Rectal smooth muscle tissue (tissue), 1 donor: ENCODE measurements at regions not wholly inside any gene's neighbourhood (a gene's known extent, or its start where the extent isn't known, plus 50 kb on each side); places are given as distances from the start of the nearest gene placed in this dataset.
"Not testable (repeated sequence)": the region's sequence is repeated elsewhere in the genome, so short reads cannot be mapped to it uniquely, and the experiment has no call there.

Experiments used
- H3K27ac ChIP-seq: one replicate; pipeline ENCODE4 v1.7.0; 2013; ENCODE audit warnings: low read depth, low read length, inconsistent platforms
- H3K27me3 ChIP-seq: one replicate; pipeline ENCODE4 v1.7.0; 2013; ENCODE audit warnings: low read length; ENCODE audit not compliant: control insufficient read depth, insufficient read depth
- H3K36me3 ChIP-seq: one replicate; pipeline ENCODE4 v1.7.0; 2013; ENCODE audit warnings: low read length; ENCODE audit not compliant: control insufficient read depth, insufficient read depth
- H3K4me1 ChIP-seq: one replicate; pipeline ENCODE4 v1.7.0; 2013; ENCODE audit warnings: low read length; ENCODE audit not compliant: control insufficient read depth, insufficient read depth
- H3K4me3 ChIP-seq: one replicate; pipeline ENCODE4 v1.7.0; 2013; ENCODE audit warnings: low read length
- H3K9ac ChIP-seq: one replicate; pipeline ENCODE4 v1.7.0; 2013; ENCODE audit warnings: low read length

- H3K4me1 ChIP-seq, H3K9ac ChIP-seq, H3K27ac ChIP-seq, H3K4me3 ChIP-seq, H3K36me3 ChIP-seq, H3K27me3 ChIP-seq: not testable (repeated sequence)
Observed at GRCh38 chr3:195999176-195999575, 82.7 kb downstream of the TFRC start.

GRCh38 chr3:195996314-195996713 is 85.6 kb downstream of the TFRC start:
- not testable (repeated sequence) for H3K4me3 ChIP-seq, H3K9ac ChIP-seq, H3K36me3 ChIP-seq, H3K4me1 ChIP-seq, H3K27ac ChIP-seq, H3K27me3 ChIP-seq

- H3K27ac ChIP-seq, H3K4me1 ChIP-seq, H3K27me3 ChIP-seq, H3K4me3 ChIP-seq, H3K36me3 ChIP-seq, H3K9ac ChIP-seq: not testable (repeated sequence)
Observed at GRCh38 chr3:195994343-195994742, 86.0 kb upstream of the TNK2 start.

DNA sequence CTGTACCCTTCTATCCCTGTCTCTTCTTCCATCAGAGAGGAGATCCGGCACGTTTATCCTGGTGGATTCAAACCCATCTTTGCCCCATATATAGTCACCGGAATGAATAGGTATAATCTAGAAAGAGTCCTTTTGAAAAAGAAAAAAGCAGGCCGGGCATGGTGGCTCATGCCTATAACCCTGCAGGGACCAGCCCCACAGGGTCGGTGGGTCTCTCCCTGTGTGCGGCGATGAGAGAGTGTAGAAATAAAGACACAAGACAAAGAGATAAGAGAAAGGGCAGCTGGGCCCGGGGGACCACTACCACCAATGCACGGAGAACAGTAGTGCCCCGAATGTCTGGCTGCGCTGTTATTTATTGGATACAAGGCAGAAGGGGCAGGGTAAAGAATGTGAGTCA is 85.3 kb upstream of the TNK2 start:
- not testable (repeated sequence) for H3K36me3 ChIP-seq, H3K4me1 ChIP-seq, H3K9ac ChIP-seq, H3K27ac ChIP-seq, H3K27me3 ChIP-seq, H3K4me3 ChIP-seq

DNA sequence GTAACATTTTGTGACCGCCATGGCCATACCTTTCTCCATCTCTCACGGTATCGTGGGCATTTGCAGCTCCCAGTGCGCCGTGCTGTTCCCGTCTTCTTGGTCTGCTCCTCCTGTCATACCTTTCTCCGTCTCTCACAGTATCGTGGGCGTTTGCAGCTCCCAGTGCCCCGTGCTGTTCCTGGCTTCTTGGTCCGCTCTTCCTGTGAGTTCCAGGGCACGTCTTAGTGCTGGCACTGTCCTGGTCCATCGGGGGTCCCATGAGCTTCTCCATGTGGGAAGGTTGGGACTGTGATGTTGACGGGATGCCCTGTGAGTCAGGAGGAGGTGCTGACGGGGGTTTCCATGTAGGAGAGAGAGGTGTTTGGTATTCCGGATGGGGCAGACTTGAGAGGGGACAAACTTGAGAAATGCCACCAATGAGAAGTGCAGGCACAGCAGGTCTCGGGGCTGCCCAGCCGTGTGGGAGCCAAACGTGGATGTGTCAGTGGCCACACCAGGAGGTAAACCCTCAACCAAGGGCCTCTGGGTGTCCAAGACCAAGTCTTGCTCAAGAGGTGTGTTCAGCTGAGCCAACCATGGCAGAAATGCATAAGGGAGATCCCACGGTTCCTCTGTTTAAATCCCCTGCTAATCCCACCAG is 84.7 kb upstream of the TNK2 start:
- not testable (repeated sequence) for H3K9ac ChIP-seq, H3K4me3 ChIP-seq, H3K27me3 ChIP-seq, H3K4me1 ChIP-seq, H3K36me3 ChIP-seq, H3K27ac ChIP-seq

GRCh38 chr3:195991986-195992385 is 83.6 kb upstream of the TNK2 start:
- not testable (repeated sequence) for H3K4me3 ChIP-seq, H3K4me1 ChIP-seq, H3K27me3 ChIP-seq, H3K9ac ChIP-seq, H3K27ac ChIP-seq, H3K36me3 ChIP-seq

- H3K4me1 ChIP-seq, H3K27ac ChIP-seq, H3K4me3 ChIP-seq, H3K36me3 ChIP-seq, H3K27me3 ChIP-seq, H3K9ac ChIP-seq: not testable (repeated sequence)
Observed at GRCh38 chr3:195991243-195991642, 82.9 kb upstream of the TNK2 start.

DNA sequence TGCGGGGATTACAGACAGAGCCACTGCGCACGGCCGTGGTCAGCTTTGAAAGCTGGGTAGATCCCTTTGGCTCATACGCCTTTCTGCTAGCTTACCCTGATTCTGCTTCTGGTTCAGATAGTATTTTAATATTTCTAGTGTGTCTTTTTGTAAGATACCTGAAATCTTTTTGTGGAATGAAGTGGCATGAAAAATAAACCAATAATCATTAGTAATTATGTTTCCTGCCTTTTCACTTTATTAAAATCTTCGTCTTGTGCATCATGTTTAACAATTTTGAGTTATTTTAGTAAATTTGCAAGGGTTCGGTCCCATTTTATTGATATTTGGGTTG is 82.5 kb upstream of the TNK2 start:
- H3K4me1 ChIP-seq, H3K36me3 ChIP-seq, H3K9ac ChIP-seq, H3K27me3 ChIP-seq: not testable (repeated sequence)
- peak overlapping the region; percentile 63 for H3K27ac ChIP-seq
- H3K4me3 ChIP-seq = peak overlapping the region; percentile 65

- H3K27me3 ChIP-seq, H3K4me1 ChIP-seq, H3K36me3 ChIP-seq, H3K9ac ChIP-seq: not testable (repeated sequence)
- Histone ChIP-seq H3K27ac (peak overlapping the region; percentile 63), H3K4me3 (peak overlapping the region; percentile 65)
Observed at GRCh38 chr3:195989921-195990840, 81.8 kb upstream of the TNK2 start.

- Histone ChIP-seq H3K27ac (peak overlapping the region; percentile 51), H3K4me3 (peak overlapping the region; percentile 61)
- not testable (repeated sequence) for H3K36me3 ChIP-seq, H3K27me3 ChIP-seq, H3K9ac ChIP-seq, H3K4me1 ChIP-seq
Observed at GRCh38 chr3:195989197-195989920, 81.0 kb upstream of the TNK2 start.

DNA sequence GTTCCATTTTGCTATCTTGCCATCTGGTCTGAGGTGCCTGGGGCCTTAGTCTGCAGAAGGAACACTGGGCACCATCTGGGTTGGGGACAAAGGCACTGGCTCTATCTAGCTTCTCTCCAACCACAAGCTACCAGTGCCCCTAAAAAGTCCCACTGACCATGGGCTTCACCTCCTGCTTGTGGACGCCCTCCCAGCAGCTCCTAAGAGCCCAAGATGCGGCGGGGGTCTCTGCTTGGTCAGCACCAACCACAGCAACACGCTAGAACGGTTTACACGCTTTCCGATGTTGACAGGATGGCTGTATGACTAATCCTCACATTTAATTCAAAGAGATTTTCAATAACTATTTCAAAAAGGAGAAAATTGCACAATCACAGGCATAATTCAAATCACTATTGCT is 80.4 kb upstream of the TNK2 start:
- not testable (repeated sequence) for H3K9ac ChIP-seq, H3K4me3 ChIP-seq, H3K36me3 ChIP-seq, H3K27ac ChIP-seq, H3K27me3 ChIP-seq, H3K4me1 ChIP-seq

- not testable (repeated sequence) for H3K9ac ChIP-seq, H3K27me3 ChIP-seq, H3K36me3 ChIP-seq, H3K4me3 ChIP-seq, H3K27ac ChIP-seq, H3K4me1 ChIP-seq
Observed at GRCh38 chr3:195987001-195987400, 78.7 kb upstream of the TNK2 start.

GRCh38 chr3:195986576-195986975 is 78.2 kb upstream of the TNK2 start:
- H3K27me3 ChIP-seq, H3K9ac ChIP-seq, H3K27ac ChIP-seq, H3K4me1 ChIP-seq, H3K4me3 ChIP-seq: not testable (repeated sequence)
- peaks cover 11% of the 10 kb centered on the region for H3K36me3 ChIP-seq
